ACC112 (cell line): ENCODE measurements at regions not wholly inside any gene's neighbourhood (a gene's known extent, or its start where the extent isn't known, plus 50 kb on each side); places are given as distances from the start of the nearest gene placed in this dataset.

Experiments used
- H2AFZ ChIP-seq: fragments of 200-600 bp; sonication (generic); one replicate; pipeline ENCODE4 v1.6.0; 2017; ENCODE audit warnings: antibody characterized with exemption, low read length; ENCODE audit not compliant: unreplicated experiment
- H3K27ac ChIP-seq: fragments of 200-600 bp; sonication (generic); 2 replicates; pipeline ENCODE4 v1.5.1; 2014; ENCODE audit warnings: low read depth, mild to moderate bottlenecking, antibody characterized with exemption, low read length, moderate library complexity
- H3K27me3 ChIP-seq: fragments of 200-600 bp; sonication (generic); 2 replicates; pipeline ENCODE4 v1.6.1; 2014; ENCODE audit warnings: mild to moderate bottlenecking, antibody characterized with exemption, low read length, moderate library complexity, mixed read lengths; ENCODE audit not compliant: insufficient read depth
- H3K36me3 ChIP-seq: fragments of 200-600 bp; sonication (generic); 2 replicates; pipeline ENCODE4 v1.6.1; 2016; ENCODE audit warnings: mild to moderate bottlenecking, antibody characterized with exemption, low read length, moderate library complexity, mixed read lengths; ENCODE audit not compliant: insufficient read depth
- H3K4me1 ChIP-seq: fragments of 200-600 bp; sonication (generic); one replicate; pipeline ENCODE4 v1.6.1; 2016; ENCODE audit warnings: low read length, mixed read lengths; ENCODE audit not compliant: insufficient read depth, unreplicated experiment, control insufficient read depth
- H3K4me3 ChIP-seq: fragments of 200-600 bp; sonication (generic); 2 replicates; pipeline ENCODE4 v1.5.1; 2014; ENCODE audit warnings: mild to moderate bottlenecking, low read depth, low read length
- H3K79me2 ChIP-seq: fragments of 200-600 bp; sonication (generic); one replicate; pipeline ENCODE4 v1.6.0; 2016; ENCODE audit warnings: low read length; ENCODE audit not compliant: control insufficient read depth, unreplicated experiment, insufficient read depth

DNA sequence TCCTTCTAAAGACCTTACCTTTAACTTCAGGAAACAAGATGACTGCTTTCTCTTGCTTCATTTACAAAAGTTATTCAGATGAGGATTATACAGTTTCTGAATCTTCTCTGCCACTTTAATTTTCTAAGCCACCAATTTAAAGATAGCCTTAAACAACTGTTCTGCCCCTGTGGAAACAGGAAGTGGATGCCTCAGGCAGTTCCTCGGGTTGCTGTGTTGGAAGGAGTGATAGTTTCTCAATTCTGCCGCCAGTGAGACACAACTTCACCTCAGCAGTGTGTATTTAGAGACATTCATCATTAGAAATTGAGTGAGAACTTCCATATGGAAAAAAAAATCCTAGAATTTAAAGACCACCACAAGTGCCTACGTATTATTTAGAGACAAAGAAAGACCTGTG lies 475.1 kb upstream of the WWC1 start:
- H3K4me1 ChIP-seq, result no peaks in the 10 kb centered on the region
- H3K27ac ChIP-seq, result no peak overlapping the region
- H3K27me3 ChIP-seq, result 0 out of 2 replicates have a peak, but pooled peaks cover 5% of the 10 kb centered on the region
- no peaks in the 10 kb centered on the region for H3K79me2 ChIP-seq
- H2AFZ ChIP-seq, result no peak overlapping the region
- H3K4me3 ChIP-seq, result no peak overlapping the region
- no peaks in the 10 kb centered on the region for H3K36me3 ChIP-seq

GRCh38 chr5:167816864-167817263 lies 474.6 kb upstream of the WWC1 start:
- Histone ChIP-seq H3K4me3 (no peak overlapping the region), H3K27me3 (0 out of 2 replicates have a peak, but pooled peaks cover 5% of the 10 kb centered on the region), H2AFZ (no peak overlapping the region), H3K4me1 (no peaks in the 10 kb centered on the region), H3K27ac (no peak overlapping the region), H3K79me2 (no peaks in the 10 kb centered on the region), H3K36me3 (no peaks in the 10 kb centered on the region)

DNA sequence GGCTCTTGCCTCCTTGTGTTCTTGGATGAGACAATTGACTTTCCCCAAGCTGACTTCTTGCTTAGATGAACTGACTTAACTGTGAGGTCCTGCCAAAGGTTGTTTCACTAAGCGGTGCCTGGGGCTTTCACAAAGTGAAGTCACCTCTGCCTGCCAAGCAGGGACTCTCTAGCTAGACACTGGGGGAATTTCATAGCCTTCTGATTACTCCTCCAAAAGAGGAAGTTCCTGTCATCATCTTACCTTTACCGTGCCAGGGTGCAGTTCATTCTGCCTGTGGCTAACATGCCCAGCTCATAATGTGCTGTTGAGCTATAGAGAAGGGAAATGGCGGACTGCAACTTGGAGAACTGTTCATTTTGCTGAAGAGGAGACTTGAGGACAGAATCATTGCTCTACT lies 472.0 kb upstream of the WWC1 start:
- Histone ChIP-seq H3K4me1 (no peaks in the 10 kb centered on the region), H3K27me3 (peaks cover 11% of the 10 kb centered on the region; the same call in 1 of the 2 replicates), H3K4me3 (no peak overlapping the region), H3K27ac (no peak overlapping the region), H3K79me2 (no peaks in the 10 kb centered on the region), H3K36me3 (no peaks in the 10 kb centered on the region), H2AFZ (no peak overlapping the region)

- no peaks in the 10 kb centered on the region for H3K36me3 ChIP-seq
- peaks cover 11% of the 10 kb centered on the region; the same call in 1 of the 2 replicates for H3K27me3 ChIP-seq
- no peak overlapping the region for H3K27ac ChIP-seq
- no peak overlapping the region for H3K4me3 ChIP-seq
- H2AFZ ChIP-seq, result no peak overlapping the region
- no peaks in the 10 kb centered on the region for H3K4me1 ChIP-seq
- no peaks in the 10 kb centered on the region for H3K79me2 ChIP-seq
Measured at GRCh38 chr5:167820101-167820990, 471.1 kb upstream of the WWC1 start.

DNA sequence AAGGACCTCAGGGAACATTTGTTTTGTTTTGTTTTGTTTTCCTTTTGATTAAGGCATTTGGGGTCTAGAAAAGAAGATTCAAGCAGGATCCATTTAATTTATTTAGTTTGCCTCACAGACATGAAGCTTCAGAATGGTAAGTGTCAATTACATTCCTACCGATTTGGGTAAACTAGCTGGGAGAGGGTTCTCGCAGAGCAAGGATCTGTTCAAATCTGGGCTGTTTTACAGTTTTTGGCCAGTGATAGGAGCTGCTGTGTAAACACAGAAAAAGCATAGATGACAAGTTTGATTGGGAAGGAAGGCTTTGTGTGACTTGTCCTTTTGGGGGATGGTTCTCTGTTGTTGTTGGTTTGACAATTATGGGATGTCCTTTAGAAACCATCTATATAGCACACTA lies 470.3 kb upstream of the WWC1 start:
- Histone ChIP-seq H3K79me2 (no peaks in the 10 kb centered on the region), H3K4me1 (no peaks in the 10 kb centered on the region), H3K4me3 (no peak overlapping the region), H2AFZ (no peak overlapping the region), H3K36me3 (no peaks in the 10 kb centered on the region), H3K27me3 (peaks cover 11% of the 10 kb centered on the region; the same call in 1 of the 2 replicates), H3K27ac (no peak overlapping the region)

GRCh38 chr5:167821669-167822068 lies 469.8 kb upstream of the WWC1 start:
- Histone ChIP-seq H3K27me3 (peaks cover 11% of the 10 kb centered on the region; the same call in 1 of the 2 replicates), H3K36me3 (no peaks in the 10 kb centered on the region), H3K4me3 (no peak overlapping the region), H2AFZ (no peak overlapping the region), H3K27ac (no peak overlapping the region), H3K4me1 (no peaks in the 10 kb centered on the region), H3K79me2 (no peaks in the 10 kb centered on the region)

DNA sequence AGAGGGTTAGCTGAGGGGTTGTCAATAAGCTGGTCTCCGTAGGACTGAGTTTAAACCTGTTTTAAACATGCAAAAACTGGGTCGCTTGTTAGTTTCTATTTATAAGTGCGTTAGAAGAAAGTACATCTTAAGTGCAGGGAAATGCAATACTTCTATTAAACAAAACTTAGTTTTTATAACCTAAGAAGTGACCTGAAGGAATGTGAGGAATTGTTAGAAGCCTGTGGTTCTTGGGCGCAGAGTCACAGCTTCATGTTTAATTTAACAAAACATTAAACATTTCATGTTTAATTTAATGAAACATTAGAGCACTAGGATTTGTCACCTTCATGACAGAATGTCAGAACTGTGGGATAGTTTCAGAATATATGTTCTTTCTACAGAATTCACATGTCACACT lies 469.2 kb upstream of the WWC1 start:
- Histone ChIP-seq H3K27ac (no peak overlapping the region), H2AFZ (no peak overlapping the region), H3K27me3 (peaks cover 11% of the 10 kb centered on the region; the same call in 1 of the 2 replicates), H3K79me2 (no peaks in the 10 kb centered on the region), H3K36me3 (no peaks in the 10 kb centered on the region), H3K4me1 (no peaks in the 10 kb centered on the region), H3K4me3 (no peak overlapping the region)

GRCh38 chr5:167823405-167823804 lies 468.0 kb upstream of the WWC1 start:
- Histone ChIP-seq H3K4me1 (no peaks in the 10 kb centered on the region), H3K79me2 (no peaks in the 10 kb centered on the region), H3K4me3 (no peak overlapping the region), H3K27ac (no peak overlapping the region), H3K36me3 (no peaks in the 10 kb centered on the region), H2AFZ (no peak overlapping the region), H3K27me3 (peaks cover 11% of the 10 kb centered on the region; the same call in 1 of the 2 replicates)

DNA sequence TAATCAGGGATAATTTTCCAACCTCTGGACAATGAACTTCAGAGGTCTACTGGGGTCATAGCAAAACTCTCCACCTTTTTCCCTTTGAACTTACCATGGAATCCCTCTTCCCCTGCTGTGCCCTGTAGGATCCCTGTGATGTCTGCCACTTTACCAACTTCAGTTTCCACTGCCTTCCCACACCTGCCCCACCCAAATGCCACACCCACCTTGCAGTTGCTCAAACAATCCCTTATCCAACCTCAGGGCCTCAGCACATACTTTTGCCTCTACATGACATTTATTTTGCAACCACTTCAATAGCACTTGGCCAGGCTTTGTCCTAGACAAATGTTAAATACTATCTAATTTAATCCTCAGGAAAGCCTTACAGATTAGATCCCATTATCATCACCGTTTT lies 463.7 kb upstream of the WWC1 start:
- Histone ChIP-seq H3K27me3 (peaks cover 2% of the 10 kb centered on the region; the same call in 1 of the 2 replicates), H3K79me2 (no peaks in the 10 kb centered on the region), H2AFZ (no peak overlapping the region), H3K27ac (no peak overlapping the region), H3K36me3 (no peaks in the 10 kb centered on the region), H3K4me1 (no peaks in the 10 kb centered on the region), H3K4me3 (no peak overlapping the region)

GRCh38 chr5:167831754-167832504 lies 459.5 kb upstream of the WWC1 start:
- Histone ChIP-seq H3K4me3 (no peak overlapping the region), H3K36me3 (no peaks in the 10 kb centered on the region), H3K4me1 (no peaks in the 10 kb centered on the region), H3K27me3 (no peaks in the 10 kb centered on the region), H3K27ac (no peak overlapping the region), H3K79me2 (no peaks in the 10 kb centered on the region), H2AFZ (no peak overlapping the region)
